Cardiac muscle cell (in vitro differentiated cells and primary cell): ENCODE measurements at regions not wholly inside any gene's neighbourhood (a gene's known extent, or its start where the extent isn't known, plus 50 kb on each side); places are given as distances from the start of the nearest gene placed in this dataset.

Experiments
- DNase-seq, 2 donors: peaks; one replicate each; pipeline versions ENCODE4 v3.0.0 to v3.0.0-alpha.2; 2010 to 2017; ENCODE audit warnings: low read depth in 1 of 2, low spot score in 1 of 2
- H3K27ac ChIP-seq: fragments of 200-600 bp; sonication (generic); 2 replicates; pipeline ENCODE4 v1.5.1; 2016
- H3K27me3 ChIP-seq: fragments of 200-600 bp; sonication (generic); 2 replicates; pipeline ENCODE4 v1.6.0; 2016; ENCODE audit warnings: control low read depth
- H3K36me3 ChIP-seq: fragments of 200-600 bp; sonication (generic); 2 replicates; pipeline ENCODE4 v1.5.1; 2016; ENCODE audit warnings: control low read depth
- H3K4me1 ChIP-seq: fragments of 200-600 bp; sonication (generic); 2 replicates; pipeline ENCODE4 v1.8.1; 2017; ENCODE audit warnings: low read depth, mild to moderate bottlenecking, mixed run types
- H3K4me3 ChIP-seq: fragments of 200-600 bp; sonication (generic); 2 replicates; pipeline ENCODE4 v1.5.1; 2016; ENCODE audit warnings: mild to moderate bottlenecking
- H3K9me3 ChIP-seq: fragments of 200-600 bp; sonication (generic); 2 replicates; pipeline ENCODE4 v1.5.1; 2017; ENCODE audit warnings: low read depth, mild to moderate bottlenecking, control low read depth
- TF ChIP-seq, protein P1 (sequence below): IDR thresholded peaks from 2 replicates; pipeline ENCODE4 v1.5.1; 2012; ENCODE audit warnings: low read depth, mild to moderate bottlenecking, low read length

DNA sequence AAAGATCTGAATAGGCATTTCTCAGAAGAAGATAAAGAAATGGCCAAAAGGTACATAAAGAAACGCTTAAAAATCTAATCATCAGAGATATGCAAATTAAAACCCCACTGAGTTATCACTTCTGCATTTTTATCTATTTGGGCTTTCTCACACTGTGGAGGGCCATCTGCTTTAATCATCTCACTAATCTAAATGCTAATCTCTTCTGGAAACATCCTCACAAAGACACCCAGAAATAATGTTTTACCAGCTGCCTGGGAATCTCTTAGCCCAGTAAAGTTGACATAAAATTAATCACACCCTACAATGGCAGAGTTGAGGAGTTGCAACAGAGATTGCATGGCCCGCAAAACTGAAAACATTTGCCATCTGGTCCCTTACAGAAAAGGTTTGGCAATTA lies 407.9 kb upstream of the CYLC2 start:
- Histone ChIP-seq H3K36me3 (no peaks in the 10 kb centered on the region), H3K9me3 (no peaks in the 10 kb centered on the region), H3K4me3 (no peak overlapping the region), H3K27ac (no peak overlapping the region), H3K4me1 (no peaks in the 10 kb centered on the region), H3K27me3 (no peaks in the 10 kb centered on the region)
- no peak for DNase-seq
- TF ChIP-seq, protein P1, sequence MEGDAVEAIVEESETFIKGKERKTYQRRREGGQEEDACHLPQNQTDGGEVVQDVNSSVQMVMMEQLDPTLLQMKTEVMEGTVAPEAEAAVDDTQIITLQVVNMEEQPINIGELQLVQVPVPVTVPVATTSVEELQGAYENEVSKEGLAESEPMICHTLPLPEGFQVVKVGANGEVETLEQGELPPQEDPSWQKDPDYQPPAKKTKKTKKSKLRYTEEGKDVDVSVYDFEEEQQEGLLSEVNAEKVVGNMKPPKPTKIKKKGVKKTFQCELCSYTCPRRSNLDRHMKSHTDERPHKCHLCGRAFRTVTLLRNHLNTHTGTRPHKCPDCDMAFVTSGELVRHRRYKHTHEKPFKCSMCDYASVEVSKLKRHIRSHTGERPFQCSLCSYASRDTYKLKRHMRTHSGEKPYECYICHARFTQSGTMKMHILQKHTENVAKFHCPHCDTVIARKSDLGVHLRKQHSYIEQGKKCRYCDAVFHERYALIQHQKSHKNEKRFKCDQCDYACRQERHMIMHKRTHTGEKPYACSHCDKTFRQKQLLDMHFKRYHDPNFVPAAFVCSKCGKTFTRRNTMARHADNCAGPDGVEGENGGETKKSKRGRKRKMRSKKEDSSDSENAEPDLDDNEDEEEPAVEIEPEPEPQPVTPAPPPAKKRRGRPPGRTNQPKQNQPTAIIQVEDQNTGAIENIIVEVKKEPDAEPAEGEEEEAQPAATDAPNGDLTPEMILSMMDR: no peak

- peaks cover 6% of the 10 kb centered on the region for H3K4me1 ChIP-seq
- no peaks in the 10 kb centered on the region for H3K36me3 ChIP-seq
- no peaks in the 10 kb centered on the region for H3K27me3 ChIP-seq
- H3K27ac ChIP-seq: no peak overlapping the region
- H3K4me3 ChIP-seq: no peak overlapping the region
- TF ChIP-seq, protein P1: no peak
- no peak for DNase-seq
- H3K9me3 ChIP-seq: no peaks in the 10 kb centered on the region
Measured at GRCh38 chr9:102569436-102569835, 425.7 kb upstream of the CYLC2 start.

GRCh38 chr9:102551346-102551745 lies 443.8 kb upstream of the CYLC2 start:
- Histone ChIP-seq H3K4me3 (no peak overlapping the region), H3K9me3 (no peaks in the 10 kb centered on the region), H3K27me3 (no peaks in the 10 kb centered on the region), H3K27ac (no peak overlapping the region), H3K4me1 (no peaks in the 10 kb centered on the region), H3K36me3 (no peaks in the 10 kb centered on the region)
- TF ChIP-seq, protein P1: no peak
- DNase-seq: no peak

- H3K27me3 ChIP-seq: no peaks in the 10 kb centered on the region
- H3K36me3 ChIP-seq: no peaks in the 10 kb centered on the region
- H3K27ac ChIP-seq: no peak overlapping the region
- no peak for DNase-seq
- no peaks in the 10 kb centered on the region for H3K4me1 ChIP-seq
- no peak overlapping the region for H3K4me3 ChIP-seq
- no peaks in the 10 kb centered on the region for H3K9me3 ChIP-seq
- TF ChIP-seq, protein P1: no peak
Measured at GRCh38 chr9:102550886-102551285, 444.2 kb upstream of the CYLC2 start.

GRCh38 chr9:102550266-102550665 lies 444.9 kb upstream of the CYLC2 start:
- Histone ChIP-seq H3K9me3 (no peaks in the 10 kb centered on the region), H3K36me3 (no peaks in the 10 kb centered on the region), H3K27ac (no peak overlapping the region), H3K27me3 (no peaks in the 10 kb centered on the region), H3K4me3 (no peak overlapping the region), H3K4me1 (no peaks in the 10 kb centered on the region)
- TF ChIP-seq, protein P1: no peak
- no peak for DNase-seq

DNA sequence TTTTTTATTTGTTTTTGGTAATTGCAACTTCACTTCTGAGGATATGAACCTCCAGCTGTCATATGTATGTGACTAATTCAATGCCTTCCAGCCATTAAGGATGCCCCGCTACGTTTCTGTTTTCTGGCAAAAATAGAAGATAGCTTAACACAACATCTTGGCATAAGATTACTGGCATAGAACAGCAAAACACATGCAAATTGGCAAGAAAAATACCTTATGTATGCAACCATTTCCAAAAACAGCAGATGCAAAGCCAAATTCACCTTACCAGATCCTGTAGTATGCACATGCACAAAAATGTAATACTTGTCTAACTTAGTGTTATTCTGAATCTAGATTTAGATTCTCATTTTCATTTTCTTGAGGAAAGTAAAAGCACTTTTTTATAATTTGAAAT lies 461.1 kb upstream of the CYLC2 start:
- TF ChIP-seq, protein P1: no peak
- no peak for DNase-seq
- Histone ChIP-seq H3K36me3 (no peaks in the 10 kb centered on the region), H3K27me3 (no peaks in the 10 kb centered on the region), H3K27ac (no peak overlapping the region), H3K4me1 (no peaks in the 10 kb centered on the region), H3K4me3 (no peak overlapping the region), H3K9me3 (no peaks in the 10 kb centered on the region)
